ENCODE measurements at regions not wholly inside any gene's neighbourhood (a gene's known extent, or its start where the extent isn't known, plus 50 kb on each side); places are given as distances from the start of the nearest gene placed in this dataset.

- TF ChIP-seq EMX1 (CRISPR knock-in tag; IDR thresholded peaks at IDR 0.05) = no peak
Observed at GRCh38 chr15:94749811-94750617, 518.7 kb downstream of the MCTP2 start (continued).

- ChIA-PET CTCF (no interaction called here), POLR2A (no interaction called here)
- ATAC-seq = peak; percentile 67
- Mint-ChIP-seq H3K27me3 (ENCODE audit: low read depth) (no peaks in the 10 kb centered on the region), H3K27ac (peak overlapping the region; percentile 93), H3K9me3 (no peaks in the 10 kb centered on the region), H3K36me3 (no peaks in the 10 kb centered on the region), H3K4me3 (no peak overlapping the region; the same call in 1 of the 2 replicates), H3K4me1 (peaks cover 8% of the 10 kb centered on the region)
- TF ChIP-seq NFE2L1 (CRISPR knock-in tag; IDR thresholded peaks at IDR 0.05) (no peak), ZNF219 (CRISPR knock-in tag; IDR thresholded peaks at IDR 0.05; ENCODE audit: borderline replicate concordance) (no peak), PRRX2 (CRISPR knock-in tag; IDR thresholded peaks at IDR 0.05) (no peak), FOXP1 (CRISPR knock-in tag; IDR thresholded peaks at IDR 0.05; ENCODE audit: borderline replicate concordance) (no peak), USF1 (CRISPR knock-in tag; IDR thresholded peaks at IDR 0.05) (no peak), ZBTB21 (CRISPR knock-in tag; IDR thresholded peaks at IDR 0.05; ENCODE audit: borderline replicate concordance) (no peak), ZNF232 (CRISPR knock-in tag; IDR thresholded peaks at IDR 0.05) (no peak), ATF3 (CRISPR knock-in tag; conservative IDR thresholded peaks at IDR 0.05) (no peak), AR (CRISPR knock-in tag; IDR thresholded peaks at IDR 0.05) (no peak), ZNF263 (CRISPR knock-in tag; IDR thresholded peaks at IDR 0.05; ENCODE audit: low read depth) (no peak), ELF4 (CRISPR knock-in tag; IDR thresholded peaks at IDR 0.05; ENCODE audit: low read depth) (no peak), SOX15 (CRISPR knock-in tag; IDR thresholded peaks at IDR 0.05) (no peak), ESRRA (CRISPR knock-in tag; IDR thresholded peaks at IDR 0.05; ENCODE audit: borderline replicate concordance) (no peak)
- DNase-seq (ENCODE audit: low spot score) = no peak
Observed at GRCh38 chr15:94760348-94760747, 529.0 kb downstream of the MCTP2 start.

- CTCF ChIA-PET = no interaction called here
Observed at GRCh38 chr15:94761574-94761973, 530.2 kb downstream of the MCTP2 start.

More at GRCh38 chr15:94761574-94761973, 530.2 kb downstream of the MCTP2 start:
- H3K9me3 Mint-ChIP-seq = no peaks in the 10 kb centered on the region
- H3K4me1 Mint-ChIP-seq = no peaks in the 10 kb centered on the region
- peak; percentile 81; the same call in 1 of the 2 replicates for TF ChIP-seq FOXP4 (CRISPR knock-in tag; IDR thresholded peaks at IDR 0.05)
- TF ChIP-seq AR (CRISPR knock-in tag; IDR thresholded peaks at IDR 0.05) = no peak
- no peak for TF ChIP-seq FOXJ3 (CRISPR knock-in tag; IDR thresholded peaks at IDR 0.05; ENCODE audit: borderline replicate concordance)
- H3K36me3 Mint-ChIP-seq = no peaks in the 10 kb centered on the region
- H3K27ac Mint-ChIP-seq = no peak overlapping the region
- no peak overlapping the region for H3K4me3 Mint-ChIP-seq
- POLR2A ChIA-PET = no interaction called here
- no peaks in the 10 kb centered on the region for H3K27me3 Mint-ChIP-seq (ENCODE audit: low read depth)
- no peak for ATAC-seq
- DNase-seq (ENCODE audit: low spot score) = no peak
